ENCODE measurements at regions not wholly inside any gene's neighbourhood (a gene's known extent, or its start where the extent isn't known, plus 50 kb on each side); places are given as distances from the start of the nearest gene placed in this dataset.

DNA sequence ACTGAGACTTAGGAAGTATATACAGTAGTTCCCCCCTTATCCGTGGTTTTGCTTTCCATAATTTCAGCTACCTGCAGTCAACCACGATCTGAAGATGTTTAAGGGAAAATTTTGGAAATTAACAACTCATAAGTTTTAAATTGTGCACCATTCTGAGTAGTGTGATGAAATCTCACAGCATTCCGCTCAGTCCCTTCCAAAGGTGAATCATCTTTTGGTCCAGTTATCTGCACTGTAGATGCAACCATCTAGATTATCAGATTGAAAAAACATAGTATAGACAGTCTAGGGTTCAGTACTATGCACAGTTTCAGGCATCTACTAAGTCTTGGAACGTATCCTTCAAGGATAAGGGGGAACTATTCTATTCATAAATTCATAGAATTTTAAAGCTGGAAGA, 109.0 kb downstream of the ANXA3 start:
- no peak overlapping the region for H3K9ac ChIP-seq (ENCODE audit: low read length)
- H4K20me1 ChIP-seq (ENCODE audit: low read length), result no peaks in the 10 kb centered on the region
- H3K9me3 ChIP-seq (ENCODE audit: low read length), result no peaks in the 10 kb centered on the region
- H3K27me3 ChIP-seq (ENCODE audit: low read length), result no peaks in the 10 kb centered on the region
- H3K4me1 ChIP-seq (ENCODE audit: insufficient read depth, low read length), result peaks cover 37% of the 10 kb centered on the region
- H3K27ac ChIP-seq (ENCODE audit: low read length), result no peak overlapping the region
- DNase-seq (no peak), ATAC-seq (no peak)
- TF ChIP-seq EZH2 (IDR thresholded peaks at IDR 0.05; ENCODE audit: low read length, unreplicated experiment) (no peak), EZH2phosphoT487 (IDR thresholded peaks at IDR 0.05; ENCODE audit: borderline replicate concordance, low read length) (no peak)
- TF ChIP-seq, protein P1, sequence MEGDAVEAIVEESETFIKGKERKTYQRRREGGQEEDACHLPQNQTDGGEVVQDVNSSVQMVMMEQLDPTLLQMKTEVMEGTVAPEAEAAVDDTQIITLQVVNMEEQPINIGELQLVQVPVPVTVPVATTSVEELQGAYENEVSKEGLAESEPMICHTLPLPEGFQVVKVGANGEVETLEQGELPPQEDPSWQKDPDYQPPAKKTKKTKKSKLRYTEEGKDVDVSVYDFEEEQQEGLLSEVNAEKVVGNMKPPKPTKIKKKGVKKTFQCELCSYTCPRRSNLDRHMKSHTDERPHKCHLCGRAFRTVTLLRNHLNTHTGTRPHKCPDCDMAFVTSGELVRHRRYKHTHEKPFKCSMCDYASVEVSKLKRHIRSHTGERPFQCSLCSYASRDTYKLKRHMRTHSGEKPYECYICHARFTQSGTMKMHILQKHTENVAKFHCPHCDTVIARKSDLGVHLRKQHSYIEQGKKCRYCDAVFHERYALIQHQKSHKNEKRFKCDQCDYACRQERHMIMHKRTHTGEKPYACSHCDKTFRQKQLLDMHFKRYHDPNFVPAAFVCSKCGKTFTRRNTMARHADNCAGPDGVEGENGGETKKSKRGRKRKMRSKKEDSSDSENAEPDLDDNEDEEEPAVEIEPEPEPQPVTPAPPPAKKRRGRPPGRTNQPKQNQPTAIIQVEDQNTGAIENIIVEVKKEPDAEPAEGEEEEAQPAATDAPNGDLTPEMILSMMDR (conservative IDR thresholded peaks at IDR 0.05; ENCODE audit: low read depth, low read length), result no peak
- peak overlapping the region; percentile 19; the same call in 1 of the 2 replicates for H3K4me2 ChIP-seq (ENCODE audit: low read length)
- no peaks in the 10 kb centered on the region for H3K79me2 ChIP-seq (ENCODE audit: low read length)
- POLR2A ChIA-PET (ENCODE audit: unreplicated experiment), result no interaction called here
- intact Hi-C loops (cut with micrococcal nuclease), result loop anchor here (5.0 kb wide), 1 partner anchor 117 kb away; the partner anchor contains the start of gene BMP2K
- H3K36me3 ChIP-seq (ENCODE audit: low read depth, low read length), result no peaks in the 10 kb centered on the region
- H3F3A ChIP-seq (ENCODE audit: low read length, unreplicated experiment), result no peaks in the 10 kb centered on the region
- no peak overlapping the region for H2AFZ ChIP-seq (ENCODE audit: low read length)
- no TSS peak for BruUV-seq (replicated peaks)
- CTCF ChIA-PET, result no interaction called here
- H3K4me3 ChIP-seq (ENCODE audit: low read length), result no peak overlapping the region
- no peaks in the 10 kb centered on the region for H3K9me2 ChIP-seq (replicated peaks; ENCODE audit: low read length)

DNA sequence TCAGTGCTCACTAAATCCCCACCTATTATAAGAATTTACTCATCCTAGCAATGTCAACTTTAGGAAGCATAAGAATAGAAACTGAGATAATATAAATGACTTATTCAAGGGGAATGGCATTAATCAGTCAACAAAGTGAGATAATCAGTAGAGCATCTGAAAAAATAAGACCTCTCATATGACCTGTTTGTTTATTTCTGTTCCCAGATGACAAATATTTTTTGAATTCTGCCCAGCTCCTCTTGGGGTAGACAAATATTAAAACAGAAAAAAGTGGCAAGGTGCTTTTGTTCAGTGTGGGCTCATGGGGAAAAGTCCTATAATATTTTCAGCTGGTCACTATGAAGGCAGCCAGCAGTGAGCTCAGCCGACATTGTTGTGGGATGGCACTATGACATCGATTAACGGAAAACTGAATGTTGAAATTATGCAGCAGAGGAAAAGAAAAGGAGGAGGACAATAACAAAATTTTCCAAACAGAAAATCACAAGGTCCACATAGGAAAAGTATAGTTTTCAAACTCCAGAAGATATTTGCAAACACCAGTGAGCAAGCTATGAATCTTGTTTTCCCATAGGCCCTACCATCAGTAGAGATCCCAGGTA, 109.6 kb downstream of the ANXA3 start:
- no peaks in the 10 kb centered on the region for H3F3A ChIP-seq (ENCODE audit: low read length, unreplicated experiment)
- BruUV-seq (replicated peaks), result no TSS peak
- no peak for ATAC-seq
- no peaks in the 10 kb centered on the region for H4K20me1 ChIP-seq (ENCODE audit: low read length)
- no peaks in the 10 kb centered on the region for H3K9me3 ChIP-seq (ENCODE audit: low read length)
- H2AFZ ChIP-seq (ENCODE audit: low read length), result no peak overlapping the region
- H3K9ac ChIP-seq (ENCODE audit: low read length), result no peak overlapping the region
- ChIA-PET POLR2A (ENCODE audit: unreplicated experiment) (no interaction called here), CTCF (interaction anchor here (0.6 kb wide), 1 partner anchor 141 kb away, joined by 3 read pairs; no protein-coding TSS in a partner anchor)
- H3K79me2 ChIP-seq (ENCODE audit: low read length), result no peaks in the 10 kb centered on the region
- H3K9me2 ChIP-seq (replicated peaks; ENCODE audit: low read length), result no peaks in the 10 kb centered on the region
- no peaks in the 10 kb centered on the region for H3K36me3 ChIP-seq (ENCODE audit: low read depth, low read length)
- TF ChIP-seq EZH2 (IDR thresholded peaks at IDR 0.05; ENCODE audit: low read length, unreplicated experiment) (no peak), EZH2phosphoT487 (IDR thresholded peaks at IDR 0.05; ENCODE audit: borderline replicate concordance, low read length) (no peak)
- H3K27me3 ChIP-seq (ENCODE audit: low read length), result no peaks in the 10 kb centered on the region
- no peak overlapping the region for H3K27ac ChIP-seq (ENCODE audit: low read length)
- no peak for DNase-seq
- peaks cover 37% of the 10 kb centered on the region for H3K4me1 ChIP-seq (ENCODE audit: insufficient read depth, low read length)
- intact Hi-C loops (cut with micrococcal nuclease), result loop anchor here (5.0 kb wide), 1 partner anchor 116 kb away; the partner anchor contains the start of gene BMP2K
- no peak overlapping the region for H3K4me2 ChIP-seq (ENCODE audit: low read length)
- H3K4me3 ChIP-seq (ENCODE audit: low read length), result no peak overlapping the region

DNA sequence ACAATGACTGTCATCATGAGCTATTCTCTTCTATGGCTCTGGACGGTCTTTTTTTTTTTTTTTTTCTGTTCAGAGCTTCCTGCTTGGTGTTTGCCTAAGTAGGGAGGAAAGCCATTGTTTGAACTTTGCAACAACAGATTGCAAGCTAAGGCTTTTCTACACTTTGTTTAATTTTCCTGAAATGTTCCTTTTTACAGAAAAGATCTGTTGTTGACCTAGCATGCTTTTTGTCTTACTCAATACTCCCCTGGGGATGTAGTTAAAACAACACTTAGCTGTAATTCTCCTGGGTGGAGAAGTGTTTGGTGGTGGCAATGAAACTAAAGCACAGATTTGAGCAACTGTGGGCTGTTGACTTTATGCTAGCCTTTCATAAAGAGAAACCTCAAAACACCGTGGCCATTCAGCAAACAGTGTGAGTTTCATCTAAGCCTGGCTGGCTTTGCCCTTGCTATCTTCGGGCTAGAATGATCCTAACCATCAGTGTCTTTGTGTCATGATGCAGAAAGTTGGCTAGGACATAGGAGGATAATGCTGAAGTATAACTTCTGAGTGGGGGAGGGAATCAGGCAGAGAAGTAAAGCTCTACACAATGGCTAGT, 110.5 kb downstream of the ANXA3 start:
- Histone ChIP-seq H3K79me2 (ENCODE audit: low read length) (no peaks in the 10 kb centered on the region), H3K36me3 (ENCODE audit: low read depth, low read length) (no peaks in the 10 kb centered on the region), H3K9ac (ENCODE audit: low read length) (no peak overlapping the region), H4K20me1 (ENCODE audit: low read length) (no peaks in the 10 kb centered on the region), H3K4me1 (ENCODE audit: insufficient read depth, low read length) (peaks cover 37% of the 10 kb centered on the region), H2AFZ (ENCODE audit: low read length) (peak overlapping the region; percentile 56), H3K9me3 (ENCODE audit: low read length) (no peaks in the 10 kb centered on the region), H3K27me3 (ENCODE audit: low read length) (no peaks in the 10 kb centered on the region), H3K4me2 (ENCODE audit: low read length) (peak overlapping the region; percentile 53), H3K27ac (ENCODE audit: low read length) (no peak overlapping the region), H3K9me2 (replicated peaks; ENCODE audit: low read length) (no peaks in the 10 kb centered on the region), H3K4me3 (ENCODE audit: low read length) (no peak overlapping the region), H3F3A (ENCODE audit: low read length, unreplicated experiment) (no peaks in the 10 kb centered on the region)
- BruUV-seq (replicated peaks), result no TSS peak
- ATAC-seq (peak; percentile 70), DNase-seq (peak; percentile 30)
- ChIA-PET CTCF (interaction anchor here (0.6 kb wide), 3 partner anchors 65 to 140 kb away, joined by 3 to 4 read pairs (median 3); partner anchors contain the start of gene BMP2K), POLR2A (ENCODE audit: unreplicated experiment) (no interaction called here)
- intact Hi-C loops (cut with micrococcal nuclease), result loop anchor here (5.0 kb wide), 1 partner anchor 115 kb away; the partner anchor contains the start of gene BMP2K
- TF ChIP-seq, protein P1 (conservative IDR thresholded peaks at IDR 0.05; ENCODE audit: low read depth, low read length), result no peak
